HG03439 (cell line): ENCODE measurements at regions not wholly inside any gene's neighbourhood (a gene's known extent, or its start where the extent isn't known, plus 50 kb on each side); places are given as distances from the start of the nearest gene placed in this dataset.
"Not testable (repeated sequence)": the region's sequence is repeated elsewhere in the genome, so short reads cannot be mapped to it uniquely, and the experiment has no call there.

Source experiments
- ATAC-seq: cut with Tn5 transposase; IDR thresholded peaks from one replicate; pipeline ENCODE4 v1.9.1; 2021; ENCODE audit warnings: mild to moderate bottlenecking, moderate library complexity; ENCODE audit not compliant: unreplicated experiment

GRCh38 chr12:131287015-131287937 is 333.6 kb downstream of the ADGRD1 start:
- no peak for ATAC-seq

GRCh38 chr12:131287938-131288764 is 334.4 kb downstream of the ADGRD1 start:
- ATAC-seq, result no peak

- not testable (repeated sequence) for ATAC-seq
Observed at GRCh38 chr12:131288765-131289695, 335.3 kb downstream of the ADGRD1 start.

GRCh38 chr12:131289807-131290206 is 336.1 kb downstream of the ADGRD1 start:
- ATAC-seq, result not testable (repeated sequence)

GRCh38 chr12:131290255-131290959 is 336.7 kb downstream of the ADGRD1 start:
- no peak for ATAC-seq

GRCh38 chr12:131293071-131294015 is 339.6 kb downstream of the ADGRD1 start:
- not testable (repeated sequence) for ATAC-seq

- not testable (repeated sequence) for ATAC-seq
Observed at GRCh38 chr12:131294716-131295115, 341.0 kb downstream of the ADGRD1 start.

GRCh38 chr12:131295117-131295516 is 341.4 kb downstream of the ADGRD1 start:
- ATAC-seq, result not testable (repeated sequence)

- ATAC-seq, result not testable (repeated sequence)
Observed at GRCh38 chr12:131295559-131295958, 341.9 kb downstream of the ADGRD1 start.

GRCh38 chr12:131296136-131296535 is 342.4 kb downstream of the ADGRD1 start:
- ATAC-seq, result not testable (repeated sequence)

GRCh38 chr12:131296651-131297050 is 342.9 kb downstream of the ADGRD1 start:
- not testable (repeated sequence) for ATAC-seq

- not testable (repeated sequence) for ATAC-seq
Observed at GRCh38 chr12:131298526-131299369, 345.0 kb downstream of the ADGRD1 start.

- not testable (repeated sequence) for ATAC-seq
Observed at GRCh38 chr12:131299370-131299701, 345.6 kb downstream of the ADGRD1 start.

GRCh38 chr12:131303576-131303975 is 349.9 kb downstream of the ADGRD1 start:
- ATAC-seq, result not testable (repeated sequence)

- ATAC-seq, result not testable (repeated sequence)
Observed at GRCh38 chr12:131304642-131305041, 350.9 kb downstream of the ADGRD1 start.

- ATAC-seq, result no peak
Observed at GRCh38 chr12:131309700-131310099, 356.0 kb downstream of the ADGRD1 start.

GRCh38 chr12:131310227-131310969 is 356.7 kb downstream of the ADGRD1 start:
- ATAC-seq, result not testable (repeated sequence)
